ENCODE measurements at regions not wholly inside any gene's neighbourhood (a gene's known extent, or its start where the extent isn't known, plus 50 kb on each side); places are given as distances from the start of the nearest gene placed in this dataset.

DNA sequence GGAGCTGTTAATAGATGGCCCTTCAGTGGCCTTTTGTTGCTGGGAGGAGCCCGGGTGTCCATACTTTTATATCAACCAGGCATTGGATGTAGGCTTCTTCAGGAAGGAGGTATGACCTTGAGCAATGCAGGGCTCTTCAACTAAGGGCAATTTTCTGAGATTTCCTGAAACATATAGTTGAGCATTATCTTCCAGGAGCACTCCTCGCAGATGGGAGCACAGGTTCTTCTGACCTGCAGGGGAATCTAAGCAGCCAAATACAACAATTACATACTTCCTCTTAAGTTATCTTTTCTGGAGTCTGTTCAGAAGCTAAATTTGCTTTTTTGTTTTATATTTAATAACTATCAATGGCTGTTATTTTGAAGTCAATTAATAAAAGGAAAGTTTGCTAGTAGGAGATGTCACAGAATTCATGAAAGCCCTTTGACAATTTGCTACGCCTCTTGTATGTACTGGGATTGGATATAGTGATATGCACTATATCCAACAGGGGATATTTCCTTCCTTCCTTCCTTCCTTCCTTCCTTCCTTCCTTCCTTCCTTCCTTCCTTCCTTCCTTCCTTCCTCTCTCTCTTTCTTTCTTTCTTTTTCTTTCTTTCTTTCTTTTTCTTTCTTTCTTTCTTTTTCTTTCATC lies 422.6 kb upstream of the NEGR1 start (continued):
- no peak for TF ChIP-seq NANOG (IDR thresholded peaks at IDR 0.05; ENCODE audit: borderline replicate concordance)
- TF ChIP-seq STAT1 (IDR thresholded peaks at IDR 0.05; ENCODE audit: unreplicated experiment) = no peak
- no peak for TF ChIP-seq CREB1 (CRISPR knock-in tag; IDR thresholded peaks at IDR 0.05; ENCODE audit: low read depth)
- TF ChIP-seq, protein P1, sequence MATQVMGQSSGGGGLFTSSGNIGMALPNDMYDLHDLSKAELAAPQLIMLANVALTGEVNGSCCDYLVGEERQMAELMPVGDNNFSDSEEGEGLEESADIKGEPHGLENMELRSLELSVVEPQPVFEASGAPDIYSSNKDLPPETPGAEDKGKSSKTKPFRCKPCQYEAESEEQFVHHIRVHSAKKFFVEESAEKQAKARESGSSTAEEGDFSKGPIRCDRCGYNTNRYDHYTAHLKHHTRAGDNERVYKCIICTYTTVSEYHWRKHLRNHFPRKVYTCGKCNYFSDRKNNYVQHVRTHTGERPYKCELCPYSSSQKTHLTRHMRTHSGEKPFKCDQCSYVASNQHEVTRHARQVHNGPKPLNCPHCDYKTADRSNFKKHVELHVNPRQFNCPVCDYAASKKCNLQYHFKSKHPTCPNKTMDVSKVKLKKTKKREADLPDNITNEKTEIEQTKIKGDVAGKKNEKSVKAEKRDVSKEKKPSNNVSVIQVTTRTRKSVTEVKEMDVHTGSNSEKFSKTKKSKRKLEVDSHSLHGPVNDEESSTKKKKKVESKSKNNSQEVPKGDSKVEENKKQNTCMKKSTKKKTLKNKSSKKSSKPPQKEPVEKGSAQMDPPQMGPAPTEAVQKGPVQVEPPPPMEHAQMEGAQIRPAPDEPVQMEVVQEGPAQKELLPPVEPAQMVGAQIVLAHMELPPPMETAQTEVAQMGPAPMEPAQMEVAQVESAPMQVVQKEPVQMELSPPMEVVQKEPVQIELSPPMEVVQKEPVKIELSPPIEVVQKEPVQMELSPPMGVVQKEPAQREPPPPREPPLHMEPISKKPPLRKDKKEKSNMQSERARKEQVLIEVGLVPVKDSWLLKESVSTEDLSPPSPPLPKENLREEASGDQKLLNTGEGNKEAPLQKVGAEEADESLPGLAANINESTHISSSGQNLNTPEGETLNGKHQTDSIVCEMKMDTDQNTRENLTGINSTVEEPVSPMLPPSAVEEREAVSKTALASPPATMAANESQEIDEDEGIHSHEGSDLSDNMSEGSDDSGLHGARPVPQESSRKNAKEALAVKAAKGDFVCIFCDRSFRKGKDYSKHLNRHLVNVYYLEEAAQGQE (IDR thresholded peaks at IDR 0.05; ENCODE audit: unreplicated experiment) = no peak
- TF ChIP-seq, protein P2, sequence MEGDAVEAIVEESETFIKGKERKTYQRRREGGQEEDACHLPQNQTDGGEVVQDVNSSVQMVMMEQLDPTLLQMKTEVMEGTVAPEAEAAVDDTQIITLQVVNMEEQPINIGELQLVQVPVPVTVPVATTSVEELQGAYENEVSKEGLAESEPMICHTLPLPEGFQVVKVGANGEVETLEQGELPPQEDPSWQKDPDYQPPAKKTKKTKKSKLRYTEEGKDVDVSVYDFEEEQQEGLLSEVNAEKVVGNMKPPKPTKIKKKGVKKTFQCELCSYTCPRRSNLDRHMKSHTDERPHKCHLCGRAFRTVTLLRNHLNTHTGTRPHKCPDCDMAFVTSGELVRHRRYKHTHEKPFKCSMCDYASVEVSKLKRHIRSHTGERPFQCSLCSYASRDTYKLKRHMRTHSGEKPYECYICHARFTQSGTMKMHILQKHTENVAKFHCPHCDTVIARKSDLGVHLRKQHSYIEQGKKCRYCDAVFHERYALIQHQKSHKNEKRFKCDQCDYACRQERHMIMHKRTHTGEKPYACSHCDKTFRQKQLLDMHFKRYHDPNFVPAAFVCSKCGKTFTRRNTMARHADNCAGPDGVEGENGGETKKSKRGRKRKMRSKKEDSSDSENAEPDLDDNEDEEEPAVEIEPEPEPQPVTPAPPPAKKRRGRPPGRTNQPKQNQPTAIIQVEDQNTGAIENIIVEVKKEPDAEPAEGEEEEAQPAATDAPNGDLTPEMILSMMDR (conservative IDR thresholded peaks at IDR 0.05; ENCODE audit: low read depth in 2 of 2) = no peak
- no peak for TF ChIP-seq POLR2AphosphoS5 (IDR thresholded peaks at IDR 0.05; ENCODE audit: low read depth)
- TF ChIP-seq, protein P3, sequence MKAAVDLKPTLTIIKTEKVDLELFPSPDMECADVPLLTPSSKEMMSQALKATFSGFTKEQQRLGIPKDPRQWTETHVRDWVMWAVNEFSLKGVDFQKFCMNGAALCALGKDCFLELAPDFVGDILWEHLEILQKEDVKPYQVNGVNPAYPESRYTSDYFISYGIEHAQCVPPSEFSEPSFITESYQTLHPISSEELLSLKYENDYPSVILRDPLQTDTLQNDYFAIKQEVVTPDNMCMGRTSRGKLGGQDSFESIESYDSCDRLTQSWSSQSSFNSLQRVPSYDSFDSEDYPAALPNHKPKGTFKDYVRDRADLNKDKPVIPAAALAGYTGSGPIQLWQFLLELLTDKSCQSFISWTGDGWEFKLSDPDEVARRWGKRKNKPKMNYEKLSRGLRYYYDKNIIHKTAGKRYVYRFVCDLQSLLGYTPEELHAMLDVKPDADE (IDR thresholded peaks at IDR 0.05) = no peak
- no peak for TF ChIP-seq JUNB (IDR thresholded peaks at IDR 0.05; ENCODE audit: unreplicated experiment)
- TF ChIP-seq ZNF331 (CRISPR knock-in tag; IDR thresholded peaks at IDR 0.05; ENCODE audit: low read depth) = no peak
- TF ChIP-seq EZH2phosphoT487 (IDR thresholded peaks at IDR 0.05; ENCODE audit: unreplicated experiment) = no peak
- no peak for TF ChIP-seq ZNF114 (CRISPR knock-in tag; IDR thresholded peaks at IDR 0.05)

DNA sequence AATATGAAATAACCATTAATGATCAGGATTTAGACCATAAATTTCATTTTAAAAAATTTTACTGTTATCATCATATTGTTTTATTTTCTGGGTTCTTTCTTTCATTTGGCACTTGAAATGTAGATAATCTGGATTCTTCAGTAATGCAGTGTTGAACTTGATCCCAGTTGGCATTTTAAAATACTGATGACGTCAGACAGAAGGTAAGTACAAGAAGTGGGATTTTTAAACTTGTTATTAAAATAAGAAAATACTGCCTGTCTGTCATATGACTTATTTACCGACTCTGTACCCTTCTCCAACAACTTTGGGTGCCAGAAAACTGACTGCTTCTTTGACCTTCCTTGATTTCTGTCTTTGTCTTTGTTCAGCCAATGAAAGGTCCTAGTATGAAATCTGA lies 415.1 kb upstream of the NEGR1 start:
- no peak for TF ChIP-seq CREB1 (CRISPR knock-in tag; IDR thresholded peaks at IDR 0.05; ENCODE audit: low read depth)
- TF ChIP-seq, protein P2 (conservative IDR thresholded peaks at IDR 0.05; ENCODE audit: low read depth in 2 of 2) = no peak
- no peak overlapping the region for H3K27ac Mint-ChIP-seq

More for the DNA sequence above, 415.1 kb upstream of the NEGR1 start:
- Histone ChIP-seq H3K4me3 (no peak overlapping the region), H3K27me3 (ENCODE audit: insufficient read depth) (no peaks in the 10 kb centered on the region), H3K36me3 (ENCODE audit: insufficient read depth) (no peaks in the 10 kb centered on the region), H2AFZ (no peak overlapping the region), H3K79me2 (replicated peaks; ENCODE audit: insufficient read depth) (no peaks in the 10 kb centered on the region), H3K4me2 (no peak overlapping the region), H3K27ac (ENCODE audit: low read depth) (no peak overlapping the region), H3K4me1 (ENCODE audit: insufficient read depth) (no peaks in the 10 kb centered on the region), H3K9me2 (ENCODE audit: insufficient read depth) (0 out of 2 replicates have a peak, but pooled peaks cover 5% of the 10 kb centered on the region), H3F3A (replicated peaks; ENCODE audit: low read depth) (no peaks in the 10 kb centered on the region), H4K20me1 (replicated peaks; ENCODE audit: insufficient read depth) (no peaks in the 10 kb centered on the region)
- Mint-ChIP-seq H3K36me3 (ENCODE audit: low read depth) (peaks cover 16% of the 10 kb centered on the region; the same call in 2 of the 3 replicates), H3K4me3 (no peak overlapping the region), H3K4me1 (no peaks in the 10 kb centered on the region), H3K27me3 (ENCODE audit: insufficient read depth, low read depth, poor library complexity) (no peaks in the 10 kb centered on the region), H3K9me3 (peaks cover 20% of the 10 kb centered on the region)
- ATAC-seq (no peak), DNase-seq (ENCODE audit: low spot score) (no peak)

All from GM23338 (cell line).